Caco-2 (cell line): ENCODE measurements at regions not wholly inside any gene's neighbourhood (a gene's known extent, or its start where the extent isn't known, plus 50 kb on each side); places are given as distances from the start of the nearest gene placed in this dataset.

Experiments used
- BruUV-seq: library from RNA; stranded (reverse); fragments of 400-500 nt; replicated peaks from 2 replicates; lab custom pipeline; 2021; lab: Mats Ljungman, UMichigan
- CTCF ChIA-PET: fragments of 300-600 bp; sonication (Branson Sonifier 250); formaldehyde crosslinking; loops from one replicate; lab custom pipeline; 2022; ENCODE audit warnings: antibody characterized with exemption; lab: Charles Lee
- POLR2A ChIA-PET: fragments of 300-600 bp; sonication (Branson Sonifier 250); formaldehyde crosslinking; loops from one replicate; lab custom pipeline; 2022; ENCODE audit warnings: antibody characterized with exemption; lab: Charles Lee
- DNase-seq, 2 experiments: peaks; one replicate each; pipeline versions ENCODE4 v3.0.0 to v3.0.0-alpha.2; 2020 to 2022
- H3K27me3 ChIP-seq: replicated peaks from 2 replicates; pipeline ENCODE4 v1.6.0; 2011; ENCODE audit warnings: low read length; ENCODE audit not compliant: control insufficient read depth, insufficient read depth
- H3K36me3 ChIP-seq: 2 replicates; pipeline ENCODE4 v1.5.1; 2011; ENCODE audit warnings: low read length; ENCODE audit not compliant: control insufficient read depth, insufficient read depth
- H3K4me1 ChIP-seq: fragments of 250-450 bp; sonication (Bioruptor Pico); 2 replicates; pipeline ENCODE4 v1.5.1; 2020; ENCODE audit warnings: mild to moderate bottlenecking
- H3K4me3 ChIP-seq: 2 replicates; pipeline ENCODE4 v1.5.1; 2011; ENCODE audit warnings: low read depth, mild to moderate bottlenecking, control low read depth, low read length
- H3K9me3 ChIP-seq: fragments of 250-450 bp; sonication (Bioruptor Pico); 2 replicates; pipeline ENCODE4 v1.5.1; 2020; ENCODE audit warnings: mild to moderate bottlenecking, moderate library complexity
- H3K27ac Mint-ChIP-seq: one replicate; pipeline ENCODE4 v1.8.0; 2022; ENCODE audit warnings: mixed read lengths; ENCODE audit not compliant: unreplicated experiment
- H3K27me3 Mint-ChIP-seq: one replicate; pipeline ENCODE4 v1.8.0; 2022; ENCODE audit warnings: mixed read lengths; ENCODE audit not compliant: insufficient read depth, unreplicated experiment
- H3K36me3 Mint-ChIP-seq: one replicate; pipeline ENCODE4 v1.8.0; 2022; ENCODE audit warnings: mild to moderate bottlenecking, mixed read lengths; ENCODE audit not compliant: insufficient read depth, unreplicated experiment
- H3K4me1 Mint-ChIP-seq: one replicate; pipeline ENCODE4 v1.8.0; 2022; ENCODE audit warnings: low read depth, mixed read lengths; ENCODE audit not compliant: unreplicated experiment
- H3K4me3 Mint-ChIP-seq: one replicate; pipeline ENCODE4 v1.8.0; 2022; ENCODE audit warnings: mild to moderate bottlenecking, moderate library complexity, mixed read lengths; ENCODE audit not compliant: unreplicated experiment
- H3K9me3 Mint-ChIP-seq: one replicate; pipeline ENCODE4 v1.8.0; 2022; ENCODE audit warnings: mixed read lengths; ENCODE audit not compliant: unreplicated experiment
- CTCF ChIP-seq, 2 experiments: fragments of 200-600 bp in 1 of 2; IDR thresholded peaks; 1 replicate in 1 of 2; 2 replicates in 1 of 2; pipeline versions ENCODE4 v1.5.1 to v1.8.0; 2011 to 2022; ENCODE audit warnings: antibody characterized with exemption in 1 of 2, control low read depth in 1 of 2, inconsistent platforms in 1 of 2, low read depth in 1 of 2, low read length in 1 of 2, mild to moderate bottlenecking in 1 of 2, moderate library complexity in 1 of 2; ENCODE audit not compliant: insufficient read depth in 1 of 2, severe bottlenecking in 1 of 2, unreplicated experiment in 1 of 2
- intact Hi-C: fragments of 100-400 bp; cut with micrococcal nuclease; formaldehyde crosslinking; loops from one replicate; pipeline ENCODE4 v1.10.0; 2022; ENCODE audit not compliant: unreplicated experiment

GRCh38 chr11:80973786-80974185 lies 1533.0 kb upstream of the TENM4 start:
- ChIA-PET CTCF (no interaction called here), POLR2A (no interaction called here)
- Mint-ChIP-seq H3K4me3 (no peak overlapping the region), H3K9me3 (no peaks in the 10 kb centered on the region), H3K27ac (no peak overlapping the region), H3K4me1 (no peaks in the 10 kb centered on the region), H3K36me3 (no peaks in the 10 kb centered on the region), H3K27me3 (no peaks in the 10 kb centered on the region)
- Histone ChIP-seq H3K9me3 (no peaks in the 10 kb centered on the region), H3K27me3 (no peaks in the 10 kb centered on the region), H3K4me3 (no peak overlapping the region), H3K4me1 (no peaks in the 10 kb centered on the region), H3K36me3 (no peaks in the 10 kb centered on the region)
- no peak for TF ChIP-seq CTCF (IDR thresholded peaks at IDR 0.05; ENCODE audit: insufficient read depth in 1 of 2, low read depth in 1 of 2, low read length in 1 of 2, severe bottlenecking in 1 of 2, unreplicated experiment in 1 of 2)
- DNase-seq, result no peak
- intact Hi-C loops, result no loop called here
- BruUV-seq, result no TSS peak

GRCh38 chr11:80970037-80970436 lies 1529.2 kb upstream of the TENM4 start:
- no peak overlapping the region for H3K4me3 Mint-ChIP-seq
- no peaks in the 10 kb centered on the region for H3K9me3 ChIP-seq
- no peak for TF ChIP-seq CTCF (IDR thresholded peaks at IDR 0.05; ENCODE audit: insufficient read depth in 1 of 2, low read depth in 1 of 2, low read length in 1 of 2, severe bottlenecking in 1 of 2, unreplicated experiment in 1 of 2)
- H3K27ac Mint-ChIP-seq, result no peak overlapping the region
- no peak overlapping the region for H3K4me3 ChIP-seq
- BruUV-seq, result no TSS peak
- CTCF ChIA-PET, result no interaction called here
- H3K36me3 ChIP-seq, result no peaks in the 10 kb centered on the region
- no peaks in the 10 kb centered on the region for H3K4me1 Mint-ChIP-seq
- H3K27me3 ChIP-seq, result no peaks in the 10 kb centered on the region
- no peaks in the 10 kb centered on the region for H3K4me1 ChIP-seq
- no peaks in the 10 kb centered on the region for H3K36me3 Mint-ChIP-seq
- no peaks in the 10 kb centered on the region for H3K27me3 Mint-ChIP-seq
- H3K9me3 Mint-ChIP-seq, result no peaks in the 10 kb centered on the region
- intact Hi-C loops, result no loop called here
- POLR2A ChIA-PET, result no interaction called here
- DNase-seq, result no peak

DNA sequence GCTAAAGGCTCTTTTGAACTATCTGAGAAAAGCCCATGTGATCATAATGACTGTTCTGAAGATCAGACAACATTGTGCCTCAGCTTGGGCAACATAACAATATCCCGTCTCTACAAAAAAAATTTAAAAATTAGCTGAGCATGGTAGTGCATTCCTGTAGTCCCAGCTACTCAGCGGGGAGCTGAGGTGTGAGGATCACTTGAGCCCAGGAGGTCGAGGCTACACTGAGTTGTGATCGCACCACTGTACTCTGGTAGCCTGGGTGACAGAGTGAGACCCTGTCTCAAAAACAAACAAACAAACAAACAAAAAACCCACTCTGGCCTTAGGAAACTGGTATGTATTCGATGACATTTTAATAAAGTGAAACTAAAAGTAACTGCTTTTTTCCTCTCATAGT lies 1526.8 kb upstream of the TENM4 start:
- Histone ChIP-seq H3K4me3 (no peak overlapping the region), H3K27me3 (no peaks in the 10 kb centered on the region; the same call in 1 of the 2 replicates), H3K4me1 (no peaks in the 10 kb centered on the region), H3K36me3 (no peaks in the 10 kb centered on the region), H3K9me3 (no peaks in the 10 kb centered on the region)
- H3K36me3 Mint-ChIP-seq, result no peaks in the 10 kb centered on the region
- peaks cover 6% of the 10 kb centered on the region for H3K27me3 Mint-ChIP-seq
- no peak for DNase-seq
- no peaks in the 10 kb centered on the region for H3K9me3 Mint-ChIP-seq
- intact Hi-C loops, result no loop called here
- ChIA-PET POLR2A (no interaction called here), CTCF (no interaction called here)
- TF ChIP-seq CTCF (IDR thresholded peaks at IDR 0.05; ENCODE audit: insufficient read depth in 1 of 2, low read depth in 1 of 2, low read length in 1 of 2, severe bottlenecking in 1 of 2, unreplicated experiment in 1 of 2), result no peak
- no peaks in the 10 kb centered on the region for H3K4me1 Mint-ChIP-seq
- BruUV-seq, result no TSS peak
- no peak overlapping the region for H3K27ac Mint-ChIP-seq
- no peak overlapping the region for H3K4me3 Mint-ChIP-seq
